GM12875 (cell line): ENCODE measurements at regions not wholly inside any gene's neighbourhood (a gene's known extent, or its start where the extent isn't known, plus 50 kb on each side); places are given as distances from the start of the nearest gene placed in this dataset.

Experiments
- H3K4me3 ChIP-seq: one replicate; pipeline ENCODE4 v1.5.1; 2011; ENCODE audit warnings: low read depth, low read length, control low read depth
- TF ChIP-seq, protein P1 (sequence below): IDR thresholded peaks from 2 replicates; pipeline ENCODE4 v1.5.1; 2011; ENCODE audit warnings: low read depth, mild to moderate bottlenecking, control low read depth, inconsistent platforms, low read length, moderate library complexity, borderline replicate concordance; ENCODE audit not compliant: insufficient read depth

- TF ChIP-seq, protein P1, sequence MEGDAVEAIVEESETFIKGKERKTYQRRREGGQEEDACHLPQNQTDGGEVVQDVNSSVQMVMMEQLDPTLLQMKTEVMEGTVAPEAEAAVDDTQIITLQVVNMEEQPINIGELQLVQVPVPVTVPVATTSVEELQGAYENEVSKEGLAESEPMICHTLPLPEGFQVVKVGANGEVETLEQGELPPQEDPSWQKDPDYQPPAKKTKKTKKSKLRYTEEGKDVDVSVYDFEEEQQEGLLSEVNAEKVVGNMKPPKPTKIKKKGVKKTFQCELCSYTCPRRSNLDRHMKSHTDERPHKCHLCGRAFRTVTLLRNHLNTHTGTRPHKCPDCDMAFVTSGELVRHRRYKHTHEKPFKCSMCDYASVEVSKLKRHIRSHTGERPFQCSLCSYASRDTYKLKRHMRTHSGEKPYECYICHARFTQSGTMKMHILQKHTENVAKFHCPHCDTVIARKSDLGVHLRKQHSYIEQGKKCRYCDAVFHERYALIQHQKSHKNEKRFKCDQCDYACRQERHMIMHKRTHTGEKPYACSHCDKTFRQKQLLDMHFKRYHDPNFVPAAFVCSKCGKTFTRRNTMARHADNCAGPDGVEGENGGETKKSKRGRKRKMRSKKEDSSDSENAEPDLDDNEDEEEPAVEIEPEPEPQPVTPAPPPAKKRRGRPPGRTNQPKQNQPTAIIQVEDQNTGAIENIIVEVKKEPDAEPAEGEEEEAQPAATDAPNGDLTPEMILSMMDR: no peak
- H3K4me3 ChIP-seq: no peak overlapping the region
Observed at GRCh38 chr10:44066527-44067255, 318.2 kb downstream of the CXCL12 start.

DNA sequence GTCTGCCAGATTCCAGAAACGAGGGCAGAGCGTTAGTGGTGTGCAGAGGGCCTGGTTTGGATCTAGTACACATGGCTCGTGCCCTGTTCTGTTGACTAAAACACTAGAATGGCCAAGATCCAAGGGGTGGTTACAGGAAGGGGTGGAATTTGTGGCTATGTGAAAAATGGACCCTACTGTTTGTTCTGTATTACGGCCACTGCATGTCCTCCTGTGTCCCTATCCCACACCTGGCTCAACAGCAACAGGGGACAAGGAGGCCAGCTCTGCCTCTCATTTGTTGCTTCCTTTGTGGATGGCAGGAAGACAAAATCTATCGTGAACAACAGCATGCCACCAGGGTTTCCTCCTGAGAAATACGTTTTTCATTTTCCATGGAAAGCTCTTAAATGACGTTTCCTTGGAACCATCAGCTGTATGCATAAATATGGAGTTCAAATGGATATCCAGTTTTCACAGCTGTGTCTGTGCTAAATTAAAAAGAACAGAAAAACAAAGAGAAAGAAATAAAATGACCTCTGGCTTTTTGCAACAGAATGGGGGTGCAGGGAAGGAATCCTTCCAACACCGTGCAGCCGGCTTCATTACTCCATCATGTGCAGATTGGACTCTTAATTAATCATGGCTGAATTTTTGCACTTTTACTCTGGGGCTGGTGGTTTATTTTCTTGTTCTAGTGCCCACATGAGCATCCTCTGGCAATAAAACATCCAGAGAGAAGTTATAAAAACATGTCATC, 318.9 kb downstream of the CXCL12 start:
- TF ChIP-seq, protein P1: no peak
- H3K4me3 ChIP-seq: no peak overlapping the region

GRCh38 chr10:44064987-44065787, 319.7 kb downstream of the CXCL12 start:
- no peak overlapping the region for H3K4me3 ChIP-seq
- TF ChIP-seq, protein P1: no peak

DNA sequence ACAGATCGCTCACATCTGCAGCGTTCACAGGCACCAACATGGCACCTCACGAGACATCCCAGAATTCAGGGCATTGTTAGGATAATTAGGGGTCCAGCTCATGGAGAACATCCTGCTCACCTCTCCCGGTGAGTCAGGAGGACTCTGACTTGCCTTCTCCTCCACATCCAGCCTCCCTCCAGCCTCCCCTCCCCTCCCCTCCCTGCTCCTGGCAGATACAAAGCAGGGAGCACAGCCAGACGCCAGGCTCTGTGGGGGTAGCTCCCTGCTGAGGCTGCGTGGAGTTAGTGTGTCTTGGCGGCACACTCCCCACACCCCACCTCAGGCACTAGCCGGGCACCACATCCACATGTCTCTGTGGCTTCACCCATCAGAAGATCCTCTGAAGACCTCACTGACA, 320.6 kb downstream of the CXCL12 start:
- TF ChIP-seq, protein P1: no peak
- H3K4me3 ChIP-seq: no peak overlapping the region

GRCh38 chr10:44063686-44064085, 321.2 kb downstream of the CXCL12 start:
- H3K4me3 ChIP-seq: no peak overlapping the region
- TF ChIP-seq, protein P1: no peak

GRCh38 chr10:44060719-44061118, 324.2 kb downstream of the CXCL12 start:
- H3K4me3 ChIP-seq: no peak overlapping the region
- TF ChIP-seq, protein P1: no peak
